ENCODE measurements at regions not wholly inside any gene's neighbourhood (a gene's known extent, or its start where the extent isn't known, plus 50 kb on each side); places are given as distances from the start of the nearest gene placed in this dataset.
"Not testable (repeated sequence)": the region's sequence is repeated elsewhere in the genome, so short reads cannot be mapped to it uniquely, and the experiment has no call there.

- peak; percentile 26 to 62 (median 46) for DNase-seq (ENCODE audit: low read depth in 4 of 4, low spot score in 3 of 4)
Observed at GRCh38 chr6:4281341-4282293, 146.2 kb upstream of the ECI2 start.

- no peak for DNase-seq (ENCODE audit: low read depth in 4 of 4, low spot score in 3 of 4)
Observed at GRCh38 chr6:4280707-4281106, 145.3 kb upstream of the ECI2 start.

GRCh38 chr6:4280031-4280430, 144.7 kb upstream of the ECI2 start:
- no peak for DNase-seq (ENCODE audit: low read depth in 4 of 4, low spot score in 3 of 4)

- no peak for DNase-seq (ENCODE audit: low read depth in 4 of 4, low spot score in 3 of 4)
Observed at GRCh38 chr6:4274382-4275082, 139.2 kb upstream of the ECI2 start.

GRCh38 chr6:4272996-4273395, 137.6 kb upstream of the ECI2 start:
- DNase-seq (ENCODE audit: low read depth in 4 of 4, low spot score in 3 of 4), result no peak

GRCh38 chr6:4271761-4272470, 136.5 kb upstream of the ECI2 start:
- no peak for DNase-seq (ENCODE audit: low read depth in 4 of 4, low spot score in 3 of 4)

- no peak for DNase-seq (ENCODE audit: low read depth in 4 of 4, low spot score in 3 of 4)
Observed at GRCh38 chr6:4270776-4271175, 135.4 kb upstream of the ECI2 start.

- DNase-seq (ENCODE audit: low read depth in 4 of 4, low spot score in 3 of 4), result no peak
Observed at GRCh38 chr6:4270001-4270400, 134.6 kb upstream of the ECI2 start.

- no peak for DNase-seq (ENCODE audit: low read depth in 4 of 4, low spot score in 3 of 4)
Observed at GRCh38 chr6:4268171-4268570, 132.8 kb upstream of the ECI2 start.

GRCh38 chr6:4265740-4266139, 130.4 kb upstream of the ECI2 start:
- no peak for DNase-seq (ENCODE audit: low read depth in 4 of 4, low spot score in 3 of 4)

- DNase-seq (ENCODE audit: low read depth in 4 of 4, low spot score in 3 of 4), result no peak
Observed at GRCh38 chr6:4264601-4265000, 129.2 kb upstream of the ECI2 start.

GRCh38 chr6:4264081-4264480, 128.7 kb upstream of the ECI2 start:
- DNase-seq (ENCODE audit: low read depth in 4 of 4, low spot score in 3 of 4), result no peak

GRCh38 chr6:4262526-4262925, 127.2 kb upstream of the ECI2 start:
- peak in 1 of 4 donors; percentile 18 for DNase-seq (ENCODE audit: low read depth in 4 of 4, low spot score in 3 of 4)

GRCh38 chr6:4259391-4259790, 124.0 kb upstream of the ECI2 start:
- no peak for DNase-seq (ENCODE audit: low read depth in 4 of 4, low spot score in 3 of 4)

GRCh38 chr6:4258733-4259132, 123.4 kb upstream of the ECI2 start:
- DNase-seq (ENCODE audit: low read depth in 4 of 4, low spot score in 3 of 4), result no peak

- DNase-seq (ENCODE audit: low read depth in 4 of 4, low spot score in 3 of 4), result no peak
Observed at GRCh38 chr6:4256969-4257368, 121.6 kb upstream of the ECI2 start.

GRCh38 chr6:4253604-4254231, 118.3 kb upstream of the ECI2 start:
- peak in 3 of 4 donors; percentile 10 to 40 (median 28) for DNase-seq (ENCODE audit: low read depth in 4 of 4, low spot score in 3 of 4)

GRCh38 chr6:4252445-4252844, 117.1 kb upstream of the ECI2 start:
- not testable (repeated sequence) for DNase-seq (ENCODE audit: low read depth in 4 of 4, low spot score in 3 of 4)

GRCh38 chr6:4250645-4251044, 115.3 kb upstream of the ECI2 start:
- no peak for DNase-seq (ENCODE audit: low read depth in 4 of 4, low spot score in 3 of 4)

GRCh38 chr6:4243832-4244231, 108.5 kb upstream of the ECI2 start:
- DNase-seq (ENCODE audit: low read depth in 4 of 4, low spot score in 3 of 4), result not testable (repeated sequence)

GRCh38 chr6:4243237-4243636, 107.9 kb upstream of the ECI2 start:
- no peak for DNase-seq (ENCODE audit: low read depth in 4 of 4, low spot score in 3 of 4)

Measured in left renal pelvis (tissue), 4 donors.